GM03348 (cell line): ENCODE measurements at regions not wholly inside any gene's neighbourhood (a gene's known extent, or its start where the extent isn't known, plus 50 kb on each side); places are given as distances from the start of the nearest gene placed in this dataset.

Source experiments
- DNase-seq: peaks from one replicate; pipeline ENCODE4 v3.0.0; 2012; ENCODE audit warnings: low spot score

- DNase-seq, result no peak
Measured at GRCh38 chr6:104617591-104617990, 242.1 kb downstream of the HACE1 start.

GRCh38 chr6:104614394-104614793, 245.3 kb downstream of the HACE1 start:
- DNase-seq, result no peak

- peak; percentile 28 for DNase-seq
Measured at GRCh38 chr6:104613416-104614001, 246.2 kb downstream of the HACE1 start.

GRCh38 chr6:104612541-104612940, 247.2 kb downstream of the HACE1 start:
- no peak for DNase-seq

GRCh38 chr6:104608101-104608500, 251.6 kb downstream of the HACE1 start:
- no peak for DNase-seq

GRCh38 chr6:104607501-104607900, 252.2 kb downstream of the HACE1 start:
- no peak for DNase-seq

- no peak for DNase-seq
Measured at GRCh38 chr6:104606361-104606760, 253.4 kb downstream of the HACE1 start.

- DNase-seq, result no peak
Measured at GRCh38 chr6:104604685-104605084, 255.0 kb downstream of the HACE1 start.

GRCh38 chr6:104603108-104603745, 256.5 kb downstream of the HACE1 start:
- DNase-seq, result no peak

- DNase-seq, result no peak
Measured at GRCh38 chr6:104601721-104602120, 258.0 kb downstream of the HACE1 start.

- DNase-seq, result no peak
Measured at GRCh38 chr6:104601131-104601651, 258.5 kb downstream of the HACE1 start.

GRCh38 chr6:104600639-104600931, 259.1 kb downstream of the HACE1 start:
- no peak for DNase-seq

- DNase-seq, result no peak
Measured at GRCh38 chr6:104599821-104600638, 259.7 kb downstream of the HACE1 start.

- DNase-seq, result peak; percentile 2
Measured at GRCh38 chr6:104597541-104598050, 262.1 kb downstream of the HACE1 start.

- no peak for DNase-seq
Measured at GRCh38 chr6:104596091-104596490, 263.6 kb downstream of the HACE1 start.

- DNase-seq, result no peak
Measured at GRCh38 chr6:104595311-104595820, 264.4 kb downstream of the HACE1 start.

GRCh38 chr6:104591573-104592334, 268.0 kb downstream of the HACE1 start:
- no peak for DNase-seq

- no peak for DNase-seq
Measured at GRCh38 chr6:104589940-104590339, 269.8 kb downstream of the HACE1 start.

GRCh38 chr6:104585646-104586045, 274.1 kb downstream of the HACE1 start:
- DNase-seq, result no peak

- no peak for DNase-seq
Measured at GRCh38 chr6:104580452-104580851, 279.3 kb downstream of the HACE1 start.

GRCh38 chr6:104579310-104579863, 280.3 kb downstream of the HACE1 start:
- DNase-seq, result no peak

GRCh38 chr6:104575536-104575935, 284.2 kb downstream of the HACE1 start:
- no peak for DNase-seq
